ENCODE measurements at regions not wholly inside any gene's neighbourhood (a gene's known extent, or its start where the extent isn't known, plus 50 kb on each side); places are given as distances from the start of the nearest gene placed in this dataset.

DNA sequence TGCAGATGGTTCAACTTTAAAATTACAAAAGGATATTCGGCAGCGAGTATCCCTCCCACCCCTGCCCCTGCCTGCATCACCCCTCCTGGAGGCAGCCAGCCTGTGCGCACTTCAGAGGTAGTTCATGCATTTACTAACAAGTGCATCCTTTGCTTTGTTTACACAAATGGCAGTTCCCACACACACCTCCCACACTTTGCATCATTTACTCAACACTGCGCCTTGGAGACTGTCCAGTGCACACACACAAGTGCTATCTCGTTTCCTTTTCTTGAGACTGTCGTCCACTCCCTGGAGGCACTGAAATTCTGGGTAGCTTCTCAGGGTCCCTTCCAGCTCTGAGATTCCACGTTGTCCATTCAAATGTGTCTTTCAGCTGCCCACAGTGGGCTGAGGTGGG, 53.1 kb upstream of the VSX1 start:
- DNase-seq = no peak

DNA sequence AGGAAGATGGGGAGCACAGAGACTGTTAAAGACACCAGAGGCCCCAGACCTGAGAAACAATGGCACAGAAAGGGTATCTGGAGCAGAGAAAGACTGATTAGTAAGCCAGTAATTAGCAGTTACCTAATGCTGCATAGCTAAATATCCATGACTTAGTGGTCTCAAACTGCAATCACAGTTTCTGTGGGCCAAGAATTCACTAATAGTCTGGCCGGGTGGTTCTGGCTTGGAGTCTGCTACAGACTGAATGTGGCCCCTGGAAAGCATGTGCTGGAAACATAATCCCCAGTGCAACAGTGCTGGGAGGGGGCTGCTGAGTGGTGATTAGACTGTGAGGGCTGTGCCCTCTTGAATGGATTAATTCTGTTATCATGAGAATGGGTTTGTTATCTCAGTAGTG, 54.1 kb upstream of the VSX1 start:
- no peak for DNase-seq

- DNase-seq = peak; percentile 71
These were observed 55.0 kb upstream of the VSX1 start for GRCh38 chr20:25136643-25137559.

DNA sequence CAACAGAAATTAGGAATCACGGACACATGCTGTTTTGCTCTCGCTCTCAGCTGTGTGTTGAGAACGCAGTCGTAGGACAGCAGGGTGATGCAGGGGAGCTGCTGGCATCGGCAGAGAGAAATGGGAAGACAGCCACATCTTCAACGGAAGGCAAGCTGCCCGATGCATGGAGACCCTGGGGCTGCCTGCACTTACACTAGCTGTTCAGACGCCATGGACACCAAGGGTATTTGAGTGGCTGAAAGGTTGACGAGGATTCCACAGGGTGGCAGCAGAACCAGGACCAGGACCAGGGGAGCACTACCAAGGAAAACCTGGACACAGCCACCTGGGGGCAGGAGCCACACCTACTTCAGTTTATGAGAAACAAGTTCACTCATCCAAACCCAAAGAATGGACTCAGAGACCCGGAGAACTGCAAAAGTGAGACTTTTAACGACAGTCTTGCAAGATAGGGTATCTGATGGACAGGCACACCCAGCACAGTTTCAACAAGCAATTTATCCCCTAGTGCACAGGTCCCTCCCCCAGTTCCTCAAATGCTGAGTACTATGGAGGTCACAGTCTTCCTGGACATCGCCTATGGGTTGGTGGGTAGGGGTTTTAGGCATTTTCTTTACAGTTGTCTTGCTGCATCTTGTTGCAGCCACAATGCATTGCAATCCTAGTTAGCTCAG, 56.3 kb upstream of the ENTPD6 start:
- DNase-seq = no peak

GRCh38 chr20:25140968-25141367, 54.5 kb upstream of the ENTPD6 start:
- DNase-seq = no peak

GRCh38 chr20:25142435-25142834, 53.1 kb upstream of the ENTPD6 start:
- no peak for DNase-seq

DNA sequence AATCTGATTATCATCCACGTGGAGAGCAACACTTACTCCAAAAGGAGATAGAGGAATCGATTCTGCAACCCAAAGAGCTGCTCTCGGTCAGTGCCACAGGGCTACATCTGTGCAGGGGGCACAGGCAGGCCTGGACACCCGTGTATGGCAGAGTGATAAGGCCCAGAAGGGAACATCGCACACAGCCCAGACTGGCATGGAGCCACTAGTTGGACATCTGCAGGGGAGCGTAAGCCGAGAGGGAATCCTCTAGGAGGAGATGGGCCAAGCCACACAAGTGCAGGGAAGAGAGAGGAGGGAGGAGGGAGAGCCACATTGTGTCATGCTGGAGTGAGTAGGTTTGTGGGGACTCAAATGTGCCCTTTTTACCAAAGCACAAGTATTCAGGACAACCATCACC, 50.4 kb upstream of the ENTPD6 start:
- no peak for DNase-seq
